GM12874 (cell line): ENCODE measurements at regions not wholly inside any gene's neighbourhood (a gene's known extent, or its start where the extent isn't known, plus 50 kb on each side); places are given as distances from the start of the nearest gene placed in this dataset.

Source experiments
- CTCF ChIP-seq: IDR thresholded peaks from 2 replicates; pipeline ENCODE4 v1.5.1; 2011; ENCODE audit warnings: low read depth, mild to moderate bottlenecking, control low read depth, low read length, moderate library complexity; ENCODE audit not compliant: insufficient read depth

- no peak for TF ChIP-seq CTCF
Measured at GRCh38 chr21:15932726-15933125, 202.9 kb downstream of the USP25 start.

- no peak for TF ChIP-seq CTCF
Measured at GRCh38 chr21:15935530-15935929, 205.7 kb downstream of the USP25 start.

DNA sequence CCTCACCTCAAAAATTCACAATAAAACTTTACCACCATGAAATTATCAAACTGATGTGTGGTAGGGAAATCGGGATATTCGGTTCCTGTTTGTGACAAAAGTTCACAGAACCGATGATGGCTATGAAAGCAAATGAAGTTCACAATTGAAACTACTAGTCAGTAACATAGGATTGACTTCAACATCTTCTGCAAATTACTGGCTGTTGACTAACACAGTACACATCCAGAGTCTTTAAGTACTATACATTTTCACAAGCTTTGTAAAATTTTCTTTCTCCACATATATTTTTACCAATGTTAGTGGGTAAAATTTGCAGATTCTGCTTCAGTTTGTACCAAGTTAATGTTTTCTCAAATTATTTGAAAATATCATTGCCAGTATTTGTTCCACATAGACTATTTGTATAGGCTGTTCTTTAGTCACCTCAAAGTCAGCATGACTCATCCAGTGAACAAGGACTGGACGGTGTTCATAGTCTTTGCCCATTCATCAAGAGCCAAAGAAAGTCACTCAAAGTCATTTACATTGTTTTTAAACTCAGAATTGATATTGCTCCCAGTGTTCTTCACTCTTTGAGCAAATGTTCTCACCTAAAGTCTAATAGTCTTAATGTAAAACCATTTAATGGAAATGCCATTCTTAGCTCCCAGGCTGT lies 213.4 kb downstream of the USP25 start:
- no peak for TF ChIP-seq CTCF

DNA sequence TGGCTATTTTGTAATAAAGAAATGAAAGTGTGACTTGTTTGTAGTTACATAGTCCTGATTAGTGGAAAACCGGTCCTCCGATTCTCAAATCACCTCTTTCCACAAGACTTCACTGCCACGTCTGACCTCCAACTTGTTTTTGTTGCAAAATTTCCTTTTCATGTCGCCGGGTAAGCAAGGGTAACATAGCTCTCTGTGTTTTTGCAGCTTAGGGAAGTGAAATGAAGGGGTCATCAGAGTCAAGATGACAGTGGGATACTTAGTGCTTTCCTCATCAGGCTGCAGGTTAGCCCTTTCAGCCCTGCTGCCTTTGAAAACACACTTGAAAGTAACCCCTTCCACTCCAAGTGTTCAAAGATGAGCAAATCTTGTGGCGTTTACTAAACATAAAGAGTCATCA lies 217.9 kb downstream of the USP25 start:
- TF ChIP-seq CTCF: no peak

GRCh38 chr21:15953551-15954116 lies 223.9 kb downstream of the USP25 start:
- no peak for TF ChIP-seq CTCF

- no peak for TF ChIP-seq CTCF
Measured at GRCh38 chr21:15964236-15964855, 234.6 kb downstream of the USP25 start.

DNA sequence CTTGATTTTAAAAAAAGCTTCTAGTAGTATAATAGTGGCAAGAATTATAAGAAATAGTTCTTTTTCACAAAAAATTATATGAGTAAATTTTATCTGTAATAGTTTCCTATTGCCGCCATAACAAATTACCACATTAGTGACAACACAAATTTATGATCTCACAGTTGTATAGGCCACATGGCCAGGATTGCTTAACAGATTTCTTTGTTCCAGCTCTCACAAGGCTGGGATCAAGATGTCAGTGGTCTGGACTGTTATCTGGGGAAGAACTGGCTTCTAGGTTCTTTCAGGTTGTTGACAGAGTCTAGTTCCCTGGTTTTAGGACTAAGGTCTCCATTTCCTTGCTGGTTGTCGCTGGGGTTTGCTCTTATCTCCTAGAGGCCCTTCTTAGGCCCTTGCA lies 236.4 kb downstream of the USP25 start:
- no peak for TF ChIP-seq CTCF
